ENCODE measurements at regions not wholly inside any gene's neighbourhood (a gene's known extent, or its start where the extent isn't known, plus 50 kb on each side); places are given as distances from the start of the nearest gene placed in this dataset.

DNA sequence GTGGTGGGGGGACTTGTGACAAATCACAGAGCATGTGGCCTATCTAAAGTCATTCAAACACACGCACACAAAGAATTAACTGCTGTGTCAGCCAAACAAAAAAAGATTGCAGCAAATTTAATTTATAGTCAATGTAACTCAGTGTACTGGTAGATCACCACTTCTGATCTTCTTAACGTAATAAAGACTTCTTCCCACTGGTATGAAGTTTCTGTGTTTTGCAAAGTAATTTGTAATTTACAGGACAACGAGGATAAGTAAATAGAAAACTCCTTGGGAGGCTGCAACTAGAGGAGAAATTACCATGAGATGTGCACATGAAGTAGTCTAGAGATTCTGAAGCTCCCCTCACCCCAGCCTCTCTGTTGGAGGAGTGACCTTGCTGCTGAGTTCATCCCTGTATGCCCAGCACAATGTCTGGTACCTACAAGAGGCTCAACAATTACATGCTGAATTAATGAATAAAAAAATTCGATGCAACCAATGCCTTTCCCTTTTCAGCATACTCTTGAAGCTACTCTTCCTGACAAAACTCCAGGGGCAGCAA lies 207.3 kb downstream of the ARRDC4 start:
- no peak for TF ChIP-seq POLR2AphosphoS5 (IDR thresholded peaks at IDR 0.05; ENCODE audit: low read depth, low read length)
- no peak for TF ChIP-seq SIN3A (IDR thresholded peaks at IDR 0.05; ENCODE audit: borderline replicate concordance, insufficient read depth, low read length)
- TF ChIP-seq, protein P1, sequence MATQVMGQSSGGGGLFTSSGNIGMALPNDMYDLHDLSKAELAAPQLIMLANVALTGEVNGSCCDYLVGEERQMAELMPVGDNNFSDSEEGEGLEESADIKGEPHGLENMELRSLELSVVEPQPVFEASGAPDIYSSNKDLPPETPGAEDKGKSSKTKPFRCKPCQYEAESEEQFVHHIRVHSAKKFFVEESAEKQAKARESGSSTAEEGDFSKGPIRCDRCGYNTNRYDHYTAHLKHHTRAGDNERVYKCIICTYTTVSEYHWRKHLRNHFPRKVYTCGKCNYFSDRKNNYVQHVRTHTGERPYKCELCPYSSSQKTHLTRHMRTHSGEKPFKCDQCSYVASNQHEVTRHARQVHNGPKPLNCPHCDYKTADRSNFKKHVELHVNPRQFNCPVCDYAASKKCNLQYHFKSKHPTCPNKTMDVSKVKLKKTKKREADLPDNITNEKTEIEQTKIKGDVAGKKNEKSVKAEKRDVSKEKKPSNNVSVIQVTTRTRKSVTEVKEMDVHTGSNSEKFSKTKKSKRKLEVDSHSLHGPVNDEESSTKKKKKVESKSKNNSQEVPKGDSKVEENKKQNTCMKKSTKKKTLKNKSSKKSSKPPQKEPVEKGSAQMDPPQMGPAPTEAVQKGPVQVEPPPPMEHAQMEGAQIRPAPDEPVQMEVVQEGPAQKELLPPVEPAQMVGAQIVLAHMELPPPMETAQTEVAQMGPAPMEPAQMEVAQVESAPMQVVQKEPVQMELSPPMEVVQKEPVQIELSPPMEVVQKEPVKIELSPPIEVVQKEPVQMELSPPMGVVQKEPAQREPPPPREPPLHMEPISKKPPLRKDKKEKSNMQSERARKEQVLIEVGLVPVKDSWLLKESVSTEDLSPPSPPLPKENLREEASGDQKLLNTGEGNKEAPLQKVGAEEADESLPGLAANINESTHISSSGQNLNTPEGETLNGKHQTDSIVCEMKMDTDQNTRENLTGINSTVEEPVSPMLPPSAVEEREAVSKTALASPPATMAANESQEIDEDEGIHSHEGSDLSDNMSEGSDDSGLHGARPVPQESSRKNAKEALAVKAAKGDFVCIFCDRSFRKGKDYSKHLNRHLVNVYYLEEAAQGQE (IDR thresholded peaks at IDR 0.05; ENCODE audit: insufficient read depth in 1 of 2, low read depth in 2 of 2, low read length in 2 of 2), result no peak

Measured in PFSK-1 (cell line).